GM21367 (cell line): ENCODE measurements at regions not wholly inside any gene's neighbourhood (a gene's known extent, or its start where the extent isn't known, plus 50 kb on each side); places are given as distances from the start of the nearest gene placed in this dataset.

Source experiments
- ATAC-seq: cut with Tn5 transposase; IDR thresholded peaks from one replicate; pipeline ENCODE4 v1.9.1; 2021; ENCODE audit not compliant: unreplicated experiment

- ATAC-seq: no peak
Measured at GRCh38 chr11:27783701-27784355, 83.6 kb upstream of the BDNF start.

- ATAC-seq: no peak
Measured at GRCh38 chr11:27777033-27777432, 76.8 kb upstream of the BDNF start.

- no peak for ATAC-seq
Measured at GRCh38 chr11:27773884-27774283, 73.6 kb upstream of the BDNF start.

- no peak for ATAC-seq
Measured at GRCh38 chr11:27771516-27771915, 71.3 kb upstream of the BDNF start.

GRCh38 chr11:27770576-27770975, 70.3 kb upstream of the BDNF start:
- ATAC-seq: no peak

- no peak for ATAC-seq
Measured at GRCh38 chr11:27763736-27764135, 63.5 kb upstream of the BDNF start.

GRCh38 chr11:27761356-27761755, 61.1 kb upstream of the BDNF start:
- no peak for ATAC-seq

GRCh38 chr11:27757953-27758352, 57.7 kb upstream of the BDNF start:
- ATAC-seq: no peak

- no peak for ATAC-seq
Measured at GRCh38 chr11:27754035-27755017, 54.1 kb upstream of the BDNF start.
